ENCODE measurements at regions not wholly inside any gene's neighbourhood (a gene's known extent, or its start where the extent isn't known, plus 50 kb on each side); places are given as distances from the start of the nearest gene placed in this dataset.
A peak's percentile ranks its signal among the peaks of the same experiment; 100 is the strongest.
"Not testable (repeated sequence)": the region's sequence is repeated elsewhere in the genome, so short reads cannot be mapped to it uniquely, and the experiment has no call there.

DNA sequence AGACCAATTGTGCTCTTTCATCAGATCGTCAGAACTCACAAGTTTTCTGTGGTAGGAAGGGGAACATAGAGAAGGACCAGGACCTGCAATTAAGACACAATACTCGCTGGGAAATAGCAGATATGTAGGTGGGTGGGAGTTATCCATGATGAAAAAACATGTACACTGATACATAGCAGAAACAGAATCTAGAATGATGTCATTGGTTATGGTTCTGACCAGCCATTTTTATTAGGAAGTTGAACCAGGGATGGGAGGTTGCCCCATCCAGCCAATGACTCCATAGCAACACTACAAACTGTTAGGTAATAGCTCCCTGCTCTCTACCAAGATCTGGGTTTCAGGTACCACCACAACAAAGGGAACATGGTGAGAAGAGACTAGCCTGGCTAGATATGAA lies 393.5 kb upstream of the PBX1 start (continued):
- TF ChIP-seq THRAP3 (IDR thresholded peaks at IDR 0.05; ENCODE audit: borderline replicate concordance): no peak
- no peak for TF ChIP-seq RBM14 (IDR thresholded peaks at IDR 0.05; ENCODE audit: borderline replicate concordance, insufficient read depth, low read depth, low read length)
- no peak for TF ChIP-seq HSF4 (CRISPR knock-in tag; IDR thresholded peaks at IDR 0.05; ENCODE audit: borderline replicate concordance)
- TF ChIP-seq POU5F1 (IDR thresholded peaks at IDR 0.05; ENCODE audit: borderline replicate concordance, low read depth, low read length, partially characterized antibody): no peak
- no peak for TF ChIP-seq SMAD1 (IDR thresholded peaks at IDR 0.05; ENCODE audit: low read depth, low read length, partially characterized antibody)
- TF ChIP-seq SRSF3 (IDR thresholded peaks at IDR 0.05; ENCODE audit: insufficient read depth, low read length): no peak
- no peak for TF ChIP-seq NUFIP1 (IDR thresholded peaks at IDR 0.05; ENCODE audit: partially characterized antibody)
- TF ChIP-seq ZNF124 (CRISPR knock-in tag; IDR thresholded peaks at IDR 0.05): no peak
- TF ChIP-seq PURB (CRISPR knock-in tag; IDR thresholded peaks at IDR 0.05; ENCODE audit: low read depth): no peak
- TF ChIP-seq PPARD (CRISPR knock-in tag; IDR thresholded peaks at IDR 0.05): no peak
- TF ChIP-seq NFXL1 (CRISPR knock-in tag; IDR thresholded peaks at IDR 0.05): no peak

DNA sequence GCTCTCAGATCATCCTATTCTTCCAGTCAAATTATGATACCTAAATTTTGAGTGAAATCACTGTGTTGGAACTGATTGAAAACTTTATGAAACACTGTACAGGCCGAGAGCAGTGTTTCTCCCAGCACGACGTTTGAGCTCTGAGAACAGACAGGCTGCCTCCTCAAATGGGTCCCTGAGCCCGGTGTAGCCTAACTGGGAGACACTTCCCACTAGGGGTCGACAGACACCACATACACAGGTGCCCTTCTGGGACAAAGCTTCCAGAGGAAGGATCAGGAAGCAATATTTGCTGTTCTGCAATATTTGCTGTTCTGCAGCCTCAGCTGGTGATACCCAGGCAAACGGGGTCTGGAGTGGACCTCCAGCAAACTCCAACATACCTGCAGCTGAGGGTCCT lies 392.5 kb upstream of the PBX1 start:
- FAIRE-seq; CTCF ChIA-PET (ENCODE audit: low intra/inter-chr PET ratio); in situ Hi-C loops (cut with MboI); H3K4me2 ChIP-seq (ENCODE audit: insufficient read depth, low read length); POLR2A ChIA-PET; BruUV-seq (replicated peaks); H2AFZ ChIP-seq (ENCODE audit: low read depth, low read length); H3K4me3 ChIP-seq; H3K27me3 ChIP-seq (ENCODE audit: control insufficient read depth in 2 of 2, insufficient read depth in 2 of 2, low read length in 2 of 2); DNase-seq (ENCODE audit: extremely low read depth in 1 of 4, low spot score in 3 of 4); H3K9me1 ChIP-seq (ENCODE audit: control insufficient read depth, insufficient read depth, low read length); intact Hi-C loops (cut with micrococcal nuclease); H4K20me1 ChIP-seq (replicated peaks; ENCODE audit: control insufficient read depth, insufficient read depth, low read length); H3K36me3 ChIP-seq (ENCODE audit: control insufficient read depth, insufficient read depth, low read length); H3K9ac ChIP-seq (ENCODE audit: insufficient read depth in 1 of 2, low read depth in 2 of 2, low read length in 2 of 2); H3K4me1 ChIP-seq (replicated peaks in 1 of 2; ENCODE audit: control insufficient read depth in 2 of 2, insufficient read depth in 2 of 2, low read length in 2 of 2); H3K27ac ChIP-seq (ENCODE audit: extremely low read depth, low read depth, low read length); H3K79me2 ChIP-seq (ENCODE audit: control insufficient read depth, insufficient read depth, low read length); H3K9me3 ChIP-seq (replicated peaks; ENCODE audit: control insufficient read depth, insufficient read depth, low read depth, low read length); ATAC-seq: not testable (repeated sequence)
- peak in 1 of 2 experiments; percentile 21; a peak in 1 of 4 replicates for TF ChIP-seq RAD21 (CRISPR knock-in tag; conservative IDR thresholded peaks at IDR 0.05 in 1 of 2, IDR thresholded peaks at IDR 0.05 in 1 of 2)
- 0% methylated on average over 6 of the region's 6 CpGs for WGBS (ENCODE audit: insufficient coverage, low coverage, missing lambda C conversion rate)

Measured in K562 (cell line).